ENCODE measurements at regions not wholly inside any gene's neighbourhood (a gene's known extent, or its start where the extent isn't known, plus 50 kb on each side); places are given as distances from the start of the nearest gene placed in this dataset.

- H3K14ac ChIP-seq (ENCODE audit: insufficient read depth, low read length): peak overlapping the region; percentile 80
- no peaks in the 10 kb centered on the region; the same call in 1 of the 2 replicates for H3K27me3 ChIP-seq (ENCODE audit: insufficient read depth, low read length)
- TF ChIP-seq CTCF (conservative IDR thresholded peaks at IDR 0.05): no peak
- H2BK120ac ChIP-seq (ENCODE audit: low read depth, low read length, poor library complexity, severe bottlenecking): no peak overlapping the region
- no peak overlapping the region for H4K8ac ChIP-seq (replicated peaks; ENCODE audit: insufficient read length, low read depth, low read length)
- H2BK5ac ChIP-seq (ENCODE audit: insufficient read length, low read length): no peak overlapping the region
- Mint-ChIP-seq H3K27ac (no peak overlapping the region; a peak in 2 of 7 replicates), H3K27me3 (ENCODE audit: low read depth) (peaks cover 65% of the 10 kb centered on the region), H3K4me1 (peaks cover 0 to 3% of the 10 kb centered on the region in 2 experiments; a peak in 1 of 4 replicates), H3K36me3 (ENCODE audit: insufficient read depth in 1 of 3, low read depth in 3 of 3) (no peaks in the 10 kb centered on the region), H3K4me3 (peak overlapping the region; percentile 51 to 77), H3K9me3 (no peaks in the 10 kb centered on the region)
- H2AK5ac ChIP-seq (ENCODE audit: insufficient read length, low read length): no peak overlapping the region
- H3K79me2 ChIP-seq (ENCODE audit: insufficient read depth, low read length): no peaks in the 10 kb centered on the region
- H3K4ac ChIP-seq (ENCODE audit: low read depth, low read length): no peak overlapping the region
- H3K9ac ChIP-seq (ENCODE audit: extremely low read depth, insufficient read length, low read length): peak overlapping the region; percentile 49
- no peak overlapping the region for H4K5ac ChIP-seq (ENCODE audit: insufficient read length, low read depth, low read length)
- H3K27ac ChIP-seq (ENCODE audit: insufficient read length, low read depth, low read length): no peak overlapping the region
- peak overlapping the region; percentile 87 for H2AFZ ChIP-seq (ENCODE audit: low read length)
- H3K23ac ChIP-seq (ENCODE audit: insufficient read length, low read depth, low read length): no peak overlapping the region
- WGBS (ENCODE audit: extremely low coverage, insufficient read length, low lambda C conversion rate): no CpG with 5 or more reads among the region's 37 CpGs
- peak overlapping the region; percentile 99 for H3K4me2 ChIP-seq (ENCODE audit: insufficient read depth, insufficient read length, low read length)
- peak overlapping the region; percentile 68 for H3K18ac ChIP-seq (ENCODE audit: insufficient read length, low read depth, low read length)
- no peaks in the 10 kb centered on the region for H3K4me1 ChIP-seq (ENCODE audit: insufficient read depth, low read length)
- 0 out of 2 replicates have a peak overlapping the region, but pooled peaks have one; percentile 43 for H2BK15ac ChIP-seq (ENCODE audit: low read depth, low read length)
- no peak overlapping the region for H3K56ac ChIP-seq (ENCODE audit: insufficient read length, low read depth, low read length)
- no peaks in the 10 kb centered on the region for H3K79me1 ChIP-seq (ENCODE audit: insufficient read depth, low read depth, low read length, poor library complexity, severe bottlenecking)
- H4K91ac ChIP-seq (ENCODE audit: insufficient read length, low read depth, low read length): no peak overlapping the region
- no peak overlapping the region for H2BK12ac ChIP-seq (ENCODE audit: insufficient read length, low read depth, low read length)
- no peak overlapping the region for H3T11ph ChIP-seq (ENCODE audit: low read length)
- no peak overlapping the region for H2BK20ac ChIP-seq (ENCODE audit: low read depth, low read length, poor library complexity, severe bottlenecking)
- H3K9me3 ChIP-seq (ENCODE audit: control insufficient read depth, low read depth, low read length): no peaks in the 10 kb centered on the region
- DNase-seq: peak; percentile 94
- no peaks in the 10 kb centered on the region for H4K20me1 ChIP-seq (ENCODE audit: control insufficient read depth, insufficient read depth, insufficient read length)
- H3K23me2 ChIP-seq (ENCODE audit: insufficient read length, low read depth, low read length, poor library complexity, severe bottlenecking): peaks cover 8% of the 10 kb centered on the region
Observed at GRCh38 chr9:36765468-36766341, 193.0 kb downstream of the MELK start.

All from H9 (cell line).